ENCODE measurements at regions not wholly inside any gene's neighbourhood (a gene's known extent, or its start where the extent isn't known, plus 50 kb on each side); places are given as distances from the start of the nearest gene placed in this dataset.

- no peak for DNase-seq (ENCODE audit: low read depth)
Measured at GRCh38 chr4:114538012-114538617, 60.5 kb upstream of the UGT8 start.

DNA sequence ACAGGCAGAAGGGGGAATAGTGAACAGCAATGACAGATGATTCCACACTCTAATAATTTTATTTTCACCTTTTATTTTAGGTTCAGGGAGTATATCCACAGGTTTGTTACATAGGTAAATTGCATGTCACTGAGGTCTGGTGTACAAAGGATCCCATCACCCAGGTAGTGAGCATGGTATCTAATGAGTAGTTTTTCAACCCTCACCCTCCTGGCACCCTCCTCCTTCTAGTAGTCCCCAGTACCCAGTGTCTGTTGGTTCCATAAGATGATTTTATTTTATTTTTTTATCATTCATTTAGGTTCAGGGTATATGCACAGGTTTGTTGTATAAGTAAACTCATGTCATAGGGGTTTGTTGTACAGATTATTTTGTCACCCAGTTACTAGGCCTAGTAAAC is 58.6 kb upstream of the UGT8 start:
- no peak for DNase-seq (ENCODE audit: low read depth)

GRCh38 chr4:114547340-114548134 is 51.1 kb upstream of the UGT8 start:
- no peak for DNase-seq (ENCODE audit: low read depth)

Measured in activated T-cell treated with anti-CD3 and anti-CD28 coated beads for 48 hours (primary cell).